Stimulated activated CD8-positive, alpha-beta memory T cell treated with anti-CD3 and anti-CD28 coated beads, Interleukin-15, amount 100 ng/mL, for 48 hours (primary cell): ENCODE measurements at regions not wholly inside any gene's neighbourhood (a gene's known extent, or its start where the extent isn't known, plus 50 kb on each side); places are given as distances from the start of the nearest gene placed in this dataset.
"Not testable (repeated sequence)": the region's sequence is repeated elsewhere in the genome, so short reads cannot be mapped to it uniquely, and the experiment has no call there.

Experiments used
- DNase-seq, 2 donors: peaks; one replicate each; pipeline ENCODE4 v3.0.0-alpha.2; 2020; ENCODE audit warnings: low read depth in 2 of 2

GRCh38 chr16:54985156-54985555 is 54.5 kb downstream of the IRX5 start:
- no peak for DNase-seq

GRCh38 chr16:54985668-54986067 is 55.0 kb downstream of the IRX5 start:
- no peak for DNase-seq

GRCh38 chr16:54986409-54986808 is 55.7 kb downstream of the IRX5 start:
- no peak for DNase-seq

GRCh38 chr16:54987081-54987480 is 56.4 kb downstream of the IRX5 start:
- no peak for DNase-seq

GRCh38 chr16:54991525-54991924 is 60.9 kb downstream of the IRX5 start:
- DNase-seq, result no peak

- not testable (repeated sequence) for DNase-seq
Measured at GRCh38 chr16:54991946-54992345, 61.3 kb downstream of the IRX5 start.

- no peak for DNase-seq
Measured at GRCh38 chr16:54993106-54993895, 62.6 kb downstream of the IRX5 start.

GRCh38 chr16:54996186-54996585 is 65.5 kb downstream of the IRX5 start:
- DNase-seq, result no peak

- no peak for DNase-seq
Measured at GRCh38 chr16:54998834-54999233, 68.2 kb downstream of the IRX5 start.

- no peak for DNase-seq
Measured at GRCh38 chr16:54999481-54999880, 68.8 kb downstream of the IRX5 start.

- no peak for DNase-seq
Measured at GRCh38 chr16:55000595-55000994, 69.9 kb downstream of the IRX5 start.

- DNase-seq, result no peak
Measured at GRCh38 chr16:55001931-55002330, 71.3 kb downstream of the IRX5 start.

GRCh38 chr16:55002419-55002818 is 71.8 kb downstream of the IRX5 start:
- no peak for DNase-seq

GRCh38 chr16:55003306-55003705 is 72.6 kb downstream of the IRX5 start:
- no peak for DNase-seq

- no peak for DNase-seq
Measured at GRCh38 chr16:55003916-55004315, 73.3 kb downstream of the IRX5 start.

- no peak for DNase-seq
Measured at GRCh38 chr16:55007504-55007903, 76.8 kb downstream of the IRX5 start.

GRCh38 chr16:55008836-55009510 is 78.3 kb downstream of the IRX5 start:
- no peak for DNase-seq

GRCh38 chr16:55009581-55009980 is 78.9 kb downstream of the IRX5 start:
- no peak for DNase-seq

GRCh38 chr16:55010492-55011160 is 80.0 kb downstream of the IRX5 start:
- DNase-seq, result no peak

- DNase-seq, result no peak
Measured at GRCh38 chr16:55012362-55012761, 81.7 kb downstream of the IRX5 start.

GRCh38 chr16:55012793-55013192 is 82.1 kb downstream of the IRX5 start:
- DNase-seq, result no peak

- DNase-seq, result no peak
Measured at GRCh38 chr16:55014022-55014421, 83.4 kb downstream of the IRX5 start.
